ENCODE measurements at regions not wholly inside any gene's neighbourhood (a gene's known extent, or its start where the extent isn't known, plus 50 kb on each side); places are given as distances from the start of the nearest gene placed in this dataset.

DNA sequence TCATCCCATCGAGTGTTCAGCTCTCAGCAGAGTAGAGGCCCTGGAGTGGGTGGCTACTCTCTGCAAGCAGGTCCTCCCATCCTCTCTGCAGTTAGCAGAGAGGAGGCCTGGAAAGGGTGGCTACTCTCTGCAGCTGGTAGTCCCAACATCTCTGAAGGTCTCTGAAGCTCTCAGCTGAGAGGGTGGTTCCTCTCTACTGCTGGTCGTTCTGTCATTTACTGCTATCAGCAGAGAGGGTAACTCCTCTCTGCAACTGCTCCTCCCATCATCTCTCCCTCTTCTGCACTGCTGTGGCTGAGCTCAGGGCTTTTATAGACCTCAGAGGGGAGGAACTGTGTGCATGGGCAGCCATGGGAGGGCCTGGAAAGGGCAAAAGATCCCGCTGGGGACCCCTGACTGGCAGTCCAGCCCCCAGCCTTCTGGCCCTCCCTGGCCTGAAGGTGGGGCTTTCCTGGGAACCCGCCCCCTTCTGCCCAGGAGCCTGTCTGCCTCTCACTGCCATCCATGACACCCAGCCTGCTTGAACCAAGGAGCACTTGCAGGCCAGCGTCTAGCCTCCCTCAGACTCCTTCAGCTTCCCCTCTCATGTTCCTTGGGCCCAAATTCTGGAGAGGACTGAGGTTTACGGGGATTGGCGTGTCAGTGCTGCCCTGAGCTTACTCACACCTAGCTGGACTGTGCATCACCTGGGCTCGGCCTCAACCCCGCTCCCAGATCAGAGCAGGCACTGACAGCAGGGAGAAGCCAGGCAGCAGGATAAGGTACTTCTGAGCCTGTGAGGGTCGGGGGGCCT, 898.3 kb upstream of the NEGR1 start:
- TF ChIP-seq POLR2A (IDR thresholded peaks at IDR 0.05) = no peak
- TF ChIP-seq, protein P1, sequence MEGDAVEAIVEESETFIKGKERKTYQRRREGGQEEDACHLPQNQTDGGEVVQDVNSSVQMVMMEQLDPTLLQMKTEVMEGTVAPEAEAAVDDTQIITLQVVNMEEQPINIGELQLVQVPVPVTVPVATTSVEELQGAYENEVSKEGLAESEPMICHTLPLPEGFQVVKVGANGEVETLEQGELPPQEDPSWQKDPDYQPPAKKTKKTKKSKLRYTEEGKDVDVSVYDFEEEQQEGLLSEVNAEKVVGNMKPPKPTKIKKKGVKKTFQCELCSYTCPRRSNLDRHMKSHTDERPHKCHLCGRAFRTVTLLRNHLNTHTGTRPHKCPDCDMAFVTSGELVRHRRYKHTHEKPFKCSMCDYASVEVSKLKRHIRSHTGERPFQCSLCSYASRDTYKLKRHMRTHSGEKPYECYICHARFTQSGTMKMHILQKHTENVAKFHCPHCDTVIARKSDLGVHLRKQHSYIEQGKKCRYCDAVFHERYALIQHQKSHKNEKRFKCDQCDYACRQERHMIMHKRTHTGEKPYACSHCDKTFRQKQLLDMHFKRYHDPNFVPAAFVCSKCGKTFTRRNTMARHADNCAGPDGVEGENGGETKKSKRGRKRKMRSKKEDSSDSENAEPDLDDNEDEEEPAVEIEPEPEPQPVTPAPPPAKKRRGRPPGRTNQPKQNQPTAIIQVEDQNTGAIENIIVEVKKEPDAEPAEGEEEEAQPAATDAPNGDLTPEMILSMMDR (IDR thresholded peaks at IDR 0.05) = no peak

Data from heart left ventricle (tissue), 13 donors.